K562 (cell line): ENCODE measurements at regions not wholly inside any gene's neighbourhood (a gene's known extent, or its start where the extent isn't known, plus 50 kb on each side); places are given as distances from the start of the nearest gene placed in this dataset.

Source experiments
- POLR2AphosphoS2 ChIP-seq: IDR thresholded peaks from 2 replicates; pipeline ENCODE4 v1.6.1; 2012; ENCODE audit warnings: low read length, improper control_type of control experiment
- TAL1 ChIP-seq: fragments of 450-650 bp; IDR thresholded peaks from 2 replicates; pipeline ENCODE4 v1.6.1; 2016; ENCODE audit warnings: mild to moderate bottlenecking
- TF ChIP-seq, protein P1 (sequence below): fragments of 250-450 bp; sonication (Bioruptor Pico); IDR thresholded peaks from 2 replicates; pipeline ENCODE4 v1.8.0; 2021; ENCODE audit warnings: mild to moderate bottlenecking, moderate library complexity
- TF ChIP-seq, protein P2 (sequence below): IDR thresholded peaks from 2 replicates; pipeline ENCODE4 v1.6.1; 2012; ENCODE audit warnings: low read depth, low read length, improper control_type of control experiment, borderline replicate concordance

DNA sequence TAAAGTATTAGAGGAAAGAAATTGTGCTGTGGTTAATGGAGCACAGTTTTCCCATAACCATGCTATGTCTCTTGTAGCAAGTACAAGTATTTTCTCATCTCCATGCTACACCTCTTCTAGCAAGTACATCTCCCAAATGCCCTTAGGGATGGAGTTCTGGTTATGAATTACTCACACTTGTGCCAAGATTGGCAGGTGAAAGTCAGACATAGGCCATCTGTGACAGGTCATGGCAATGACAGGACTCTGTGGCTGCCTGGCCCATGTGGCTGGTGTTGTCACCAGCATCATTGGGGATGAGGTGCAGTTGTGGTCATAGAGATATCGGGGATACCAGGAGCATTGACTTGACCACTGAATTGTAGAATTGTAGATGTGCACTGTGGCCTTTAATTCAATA is 310.2 kb downstream of the FAT4 start:
- no peak for TF ChIP-seq TAL1
- TF ChIP-seq, protein P1, sequence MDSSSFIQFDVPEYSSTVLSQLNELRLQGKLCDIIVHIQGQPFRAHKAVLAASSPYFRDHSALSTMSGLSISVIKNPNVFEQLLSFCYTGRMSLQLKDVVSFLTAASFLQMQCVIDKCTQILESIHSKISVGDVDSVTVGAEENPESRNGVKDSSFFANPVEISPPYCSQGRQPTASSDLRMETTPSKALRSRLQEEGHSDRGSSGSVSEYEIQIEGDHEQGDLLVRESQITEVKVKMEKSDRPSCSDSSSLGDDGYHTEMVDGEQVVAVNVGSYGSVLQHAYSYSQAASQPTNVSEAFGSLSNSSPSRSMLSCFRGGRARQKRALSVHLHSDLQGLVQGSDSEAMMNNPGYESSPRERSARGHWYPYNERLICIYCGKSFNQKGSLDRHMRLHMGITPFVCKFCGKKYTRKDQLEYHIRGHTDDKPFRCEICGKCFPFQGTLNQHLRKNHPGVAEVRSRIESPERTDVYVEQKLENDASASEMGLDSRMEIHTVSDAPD (CRISPR knock-in tag), result no peak
- TF ChIP-seq POLR2AphosphoS2, result no peak
- TF ChIP-seq, protein P2, sequence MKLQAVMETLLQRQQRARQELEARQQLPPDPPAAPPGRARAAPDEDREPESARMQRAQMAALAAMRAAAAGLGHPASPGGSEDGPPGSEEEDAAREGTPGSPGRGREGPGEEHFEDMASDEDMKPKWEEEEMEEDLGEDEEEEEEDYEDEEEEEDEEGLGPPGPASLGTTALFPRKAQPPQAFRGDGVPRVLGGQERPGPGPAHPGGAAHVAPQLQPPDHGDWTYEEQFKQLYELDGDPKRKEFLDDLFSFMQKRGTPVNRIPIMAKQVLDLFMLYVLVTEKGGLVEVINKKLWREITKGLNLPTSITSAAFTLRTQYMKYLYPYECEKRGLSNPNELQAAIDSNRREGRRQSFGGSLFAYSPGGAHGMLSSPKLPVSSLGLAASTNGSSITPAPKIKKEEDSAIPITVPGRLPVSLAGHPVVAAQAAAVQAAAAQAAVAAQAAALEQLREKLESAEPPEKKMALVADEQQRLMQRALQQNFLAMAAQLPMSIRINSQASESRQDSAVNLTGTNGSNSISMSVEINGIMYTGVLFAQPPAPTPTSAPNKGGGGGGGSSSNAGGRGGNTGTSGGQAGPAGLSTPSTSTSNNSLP, result no peak
